ENCODE measurements at regions not wholly inside any gene's neighbourhood (a gene's known extent, or its start where the extent isn't known, plus 50 kb on each side); places are given as distances from the start of the nearest gene placed in this dataset.

DNA sequence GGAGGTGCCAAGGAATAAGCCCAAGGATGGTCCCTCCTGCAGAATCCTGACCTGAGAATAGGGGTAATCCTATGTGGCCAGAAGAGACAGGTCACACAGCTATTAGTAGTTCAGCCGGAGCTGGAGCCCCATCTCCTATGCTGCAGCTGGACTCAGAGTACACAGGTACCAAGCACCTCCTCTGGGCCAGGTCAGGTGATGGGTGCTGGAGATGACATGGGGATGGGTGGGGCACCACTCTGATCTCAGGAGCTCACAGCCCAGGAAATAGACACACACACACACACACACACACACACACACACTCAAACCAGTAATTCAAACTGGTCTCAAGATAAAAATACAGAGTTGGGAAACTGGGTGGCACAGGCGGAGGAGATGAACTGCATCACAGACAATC, 54.2 kb upstream of the SSBP3 start:
- WGBS, result 93% methylated on average over 2 of the region's 2 CpGs
- no peak overlapping the region for H3K4me3 ChIP-seq (ENCODE audit: low read length)
- H3K27me3 ChIP-seq (ENCODE audit: insufficient read depth, low read length), result no peaks in the 10 kb centered on the region
- no peaks in the 10 kb centered on the region for H3K36me3 ChIP-seq (ENCODE audit: insufficient read depth, low read length)
- no peak overlapping the region for H3K9ac ChIP-seq (ENCODE audit: low read depth, low read length)
- no peak overlapping the region for H3K27ac ChIP-seq (ENCODE audit: low read depth, low read length)
- H3K4me1 ChIP-seq (ENCODE audit: insufficient read depth, low read length), result peaks cover 46% of the 10 kb centered on the region
- no peaks in the 10 kb centered on the region for H3K9me3 ChIP-seq (ENCODE audit: insufficient read depth, low read depth, low read length)

GRCh38 chr1:54459726-54460191, 53.6 kb upstream of the SSBP3 start:
- no peaks in the 10 kb centered on the region for H3K27me3 ChIP-seq (ENCODE audit: insufficient read depth, low read length)
- H3K4me3 ChIP-seq (ENCODE audit: low read length), result no peak overlapping the region
- H3K9ac ChIP-seq (ENCODE audit: low read depth, low read length), result no peak overlapping the region
- H3K27ac ChIP-seq (ENCODE audit: low read depth, low read length), result no peak overlapping the region
- no peaks in the 10 kb centered on the region for H3K9me3 ChIP-seq (ENCODE audit: insufficient read depth, low read depth, low read length)
- WGBS, result 25% methylated on average over 4 of the region's 4 CpGs
- H3K4me1 ChIP-seq (ENCODE audit: insufficient read depth, low read length), result peaks cover 41% of the 10 kb centered on the region
- H3K36me3 ChIP-seq (ENCODE audit: insufficient read depth, low read length), result no peaks in the 10 kb centered on the region

DNA sequence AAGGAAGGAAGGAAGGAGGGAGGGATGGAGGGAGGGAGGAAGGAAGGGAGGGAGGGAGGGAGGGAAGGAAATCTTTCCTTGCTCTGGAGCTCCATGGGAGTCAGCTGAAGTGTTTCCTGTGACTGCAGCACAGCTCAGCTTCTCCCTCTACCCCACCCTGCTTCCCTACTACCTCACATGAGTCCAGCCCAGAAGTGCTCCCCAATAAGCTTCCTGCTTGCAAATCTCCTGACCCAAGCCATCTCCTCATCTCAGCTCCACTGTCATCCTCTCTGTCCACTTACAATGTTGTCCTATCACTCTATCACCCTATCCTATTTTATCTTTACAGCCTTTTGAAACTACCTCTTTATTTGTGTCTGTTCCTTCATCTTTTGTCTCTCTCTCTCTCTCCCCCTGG, 52.9 kb upstream of the SSBP3 start:
- H3K9me3 ChIP-seq (ENCODE audit: insufficient read depth, low read depth, low read length), result no peaks in the 10 kb centered on the region
- H3K4me1 ChIP-seq (ENCODE audit: insufficient read depth, low read length), result peaks cover 35% of the 10 kb centered on the region
- no peaks in the 10 kb centered on the region for H3K27me3 ChIP-seq (ENCODE audit: insufficient read depth, low read length)
- no peak overlapping the region for H3K9ac ChIP-seq (ENCODE audit: low read depth, low read length)
- H3K36me3 ChIP-seq (ENCODE audit: insufficient read depth, low read length), result no peaks in the 10 kb centered on the region
- H3K4me3 ChIP-seq (ENCODE audit: low read length), result no peak overlapping the region
- no peak overlapping the region for H3K27ac ChIP-seq (ENCODE audit: low read depth, low read length)

DNA sequence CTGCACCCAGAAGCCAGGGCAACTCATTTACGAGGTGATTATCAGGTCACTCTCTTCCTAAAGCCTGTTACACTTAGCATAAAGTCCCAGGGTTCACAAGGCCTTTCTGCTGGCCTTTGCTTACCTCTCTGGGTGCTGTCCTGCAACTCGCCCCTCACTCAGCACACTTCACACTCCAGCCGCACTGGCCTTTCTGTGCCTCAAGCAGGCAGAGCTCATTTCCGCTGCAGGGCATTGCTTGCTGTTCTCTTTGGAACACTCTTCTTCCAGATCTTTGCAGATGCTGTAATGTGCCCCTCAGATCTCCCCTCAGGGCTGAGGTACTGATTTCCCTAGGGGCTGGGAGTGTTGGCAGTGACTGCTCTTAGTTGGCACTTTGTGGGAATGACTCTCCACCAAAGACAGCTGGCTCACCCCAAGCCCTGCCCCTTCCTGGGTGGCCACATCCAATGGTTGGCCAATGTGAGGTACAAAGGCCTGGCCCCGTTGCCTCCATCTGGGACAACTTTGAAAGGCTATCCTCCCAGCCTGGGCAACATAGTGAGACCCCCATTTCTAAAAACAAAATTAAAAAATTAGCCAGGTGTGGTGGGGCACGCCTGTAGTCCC, 50.8 kb upstream of the SSBP3 start:
- Histone ChIP-seq H3K9ac (ENCODE audit: low read depth, low read length) (no peak overlapping the region), H3K36me3 (ENCODE audit: insufficient read depth, low read length) (no peaks in the 10 kb centered on the region)
- 78% methylated on average over 6 of the region's 6 CpGs for WGBS

GRCh38 chr1:54456361-54456760, 50.2 kb upstream of the SSBP3 start:
- WGBS, result 81% methylated on average over 3 of the region's 3 CpGs
- H3K4me1 ChIP-seq (ENCODE audit: insufficient read depth, low read length), result peaks cover 10% of the 10 kb centered on the region; the same call in 1 of the 2 replicates
- no peak overlapping the region for H3K9ac ChIP-seq (ENCODE audit: low read depth, low read length)
- no peaks in the 10 kb centered on the region for H3K27me3 ChIP-seq (ENCODE audit: insufficient read depth, low read length)
- no peak overlapping the region for H3K27ac ChIP-seq (ENCODE audit: low read depth, low read length)
- H3K36me3 ChIP-seq (ENCODE audit: insufficient read depth, low read length), result no peaks in the 10 kb centered on the region
- H3K4me3 ChIP-seq (ENCODE audit: low read length), result no peak overlapping the region
- no peaks in the 10 kb centered on the region for H3K9me3 ChIP-seq (ENCODE audit: insufficient read depth, low read depth, low read length)

More for the DNA sequence above, 50.8 kb upstream of the SSBP3 start:
- Histone ChIP-seq H3K4me3 (ENCODE audit: low read length) (no peak overlapping the region), H3K27me3 (ENCODE audit: insufficient read depth, low read length) (no peaks in the 10 kb centered on the region), H3K27ac (ENCODE audit: low read depth, low read length) (no peak overlapping the region), H3K4me1 (ENCODE audit: insufficient read depth, low read length) (peaks cover 17% of the 10 kb centered on the region), H3K9me3 (ENCODE audit: insufficient read depth, low read depth, low read length) (no peaks in the 10 kb centered on the region)
